Choroid plexus epithelial cell (primary cell): ENCODE measurements at regions not wholly inside any gene's neighbourhood (a gene's known extent, or its start where the extent isn't known, plus 50 kb on each side); places are given as distances from the start of the nearest gene placed in this dataset.

Experiments used
- DNase-seq: peaks from one replicate; pipeline ENCODE4 v3.0.0-alpha.2; 2010; ENCODE audit warnings: low read depth
- H3K4me3 ChIP-seq: 2 replicates; pipeline ENCODE4 v1.5.1; 2011; ENCODE audit warnings: low read depth, mild to moderate bottlenecking, control low read depth, low read length, moderate library complexity
- CTCF ChIP-seq: conservative IDR thresholded peaks from 2 replicates; pipeline ENCODE4 v1.5.1; 2011; ENCODE audit warnings: low read depth, mild to moderate bottlenecking, control low read depth, inconsistent platforms, low read length, moderate library complexity

- no peak for TF ChIP-seq CTCF
- DNase-seq = no peak
- no peak overlapping the region for H3K4me3 ChIP-seq
Measured at GRCh38 chr11:113587308-113587739, 112.1 kb upstream of the DRD2 start.

DNA sequence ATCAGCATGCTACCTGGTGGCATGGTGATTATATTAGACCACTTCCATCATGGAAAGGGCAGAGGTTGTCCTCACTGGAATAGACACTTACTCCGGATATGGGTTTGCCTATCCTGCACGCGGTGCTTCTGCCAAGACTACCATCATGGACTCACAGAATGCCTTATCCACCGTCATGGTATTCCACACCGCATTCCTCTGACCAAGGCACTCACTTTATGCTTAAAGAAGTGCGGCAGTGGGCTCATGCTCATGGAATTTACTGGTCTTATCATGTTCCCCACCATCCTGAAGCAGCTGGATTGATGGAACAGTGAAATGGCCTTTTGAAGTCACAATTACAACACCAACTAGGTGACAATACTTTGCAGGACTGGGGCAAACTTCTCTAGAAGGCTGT is 109.2 kb upstream of the DRD2 start:
- DNase-seq = no peak
- no peak overlapping the region for H3K4me3 ChIP-seq
- no peak for TF ChIP-seq CTCF

GRCh38 chr11:113581713-113582112 is 106.5 kb upstream of the DRD2 start:
- no peak overlapping the region for H3K4me3 ChIP-seq
- no peak for TF ChIP-seq CTCF
- DNase-seq = no peak

DNA sequence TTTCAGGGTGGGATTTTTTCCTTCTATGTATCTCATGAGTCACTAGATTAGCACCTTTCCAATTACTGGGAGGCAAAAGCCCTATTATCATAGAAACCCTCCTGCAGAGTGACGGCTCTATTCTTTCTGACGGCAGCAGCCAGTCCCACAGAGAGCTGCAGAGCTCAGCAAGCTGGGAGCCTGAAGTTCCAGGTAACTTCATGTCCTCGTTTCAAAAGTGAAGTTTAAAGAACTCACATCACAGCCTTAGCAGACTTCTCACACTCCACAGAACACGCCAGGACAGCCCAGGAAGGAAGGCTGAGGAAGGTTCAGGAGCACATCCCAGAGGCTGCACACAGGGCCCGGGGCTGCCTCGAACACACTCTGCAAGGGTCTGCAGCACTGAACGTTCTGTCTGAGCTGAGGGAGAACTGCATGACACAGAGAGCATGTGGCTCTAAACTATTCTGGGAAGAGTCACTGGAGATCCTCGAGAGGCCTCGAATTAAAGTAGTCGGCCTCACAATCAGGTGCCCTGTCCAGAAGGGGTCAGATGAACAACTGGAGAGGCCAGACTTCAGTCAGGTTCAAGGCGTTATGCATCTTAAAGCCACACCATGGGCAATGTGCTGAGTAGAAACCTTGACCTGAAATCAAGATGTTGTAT is 104.2 kb upstream of the DRD2 start:
- H3K4me3 ChIP-seq = no peak overlapping the region
- no peak for DNase-seq
- no peak for TF ChIP-seq CTCF

DNA sequence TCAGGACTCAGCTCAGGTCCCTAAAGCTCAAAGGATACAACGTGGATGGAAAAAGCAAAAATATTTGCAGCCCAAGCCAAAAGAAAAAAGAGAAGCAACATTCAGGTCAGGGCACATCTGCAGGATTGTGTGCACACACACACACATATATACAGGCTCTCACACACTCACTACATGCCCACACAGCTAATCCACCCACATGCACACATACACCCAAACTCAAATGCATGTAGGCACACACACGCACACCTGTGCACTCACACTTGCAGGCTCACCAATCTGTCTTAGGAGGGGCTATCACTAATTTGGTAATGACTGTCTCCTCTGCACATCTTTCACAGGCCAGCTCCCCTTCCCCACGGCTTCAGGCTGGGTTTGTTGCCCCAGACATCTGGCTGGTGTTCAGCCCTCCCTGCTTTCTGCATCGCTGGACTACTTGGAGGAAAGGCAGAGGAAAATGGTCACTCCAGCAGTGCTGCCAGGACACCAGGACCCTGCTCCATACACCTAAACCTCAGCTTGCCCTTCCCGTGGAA is 103.6 kb upstream of the DRD2 start:
- TF ChIP-seq CTCF = no peak
- no peak overlapping the region for H3K4me3 ChIP-seq
- DNase-seq = no peak

GRCh38 chr11:113578033-113578380 is 102.8 kb upstream of the DRD2 start:
- no peak for TF ChIP-seq CTCF
- no peak for DNase-seq
- H3K4me3 ChIP-seq = no peak overlapping the region

DNA sequence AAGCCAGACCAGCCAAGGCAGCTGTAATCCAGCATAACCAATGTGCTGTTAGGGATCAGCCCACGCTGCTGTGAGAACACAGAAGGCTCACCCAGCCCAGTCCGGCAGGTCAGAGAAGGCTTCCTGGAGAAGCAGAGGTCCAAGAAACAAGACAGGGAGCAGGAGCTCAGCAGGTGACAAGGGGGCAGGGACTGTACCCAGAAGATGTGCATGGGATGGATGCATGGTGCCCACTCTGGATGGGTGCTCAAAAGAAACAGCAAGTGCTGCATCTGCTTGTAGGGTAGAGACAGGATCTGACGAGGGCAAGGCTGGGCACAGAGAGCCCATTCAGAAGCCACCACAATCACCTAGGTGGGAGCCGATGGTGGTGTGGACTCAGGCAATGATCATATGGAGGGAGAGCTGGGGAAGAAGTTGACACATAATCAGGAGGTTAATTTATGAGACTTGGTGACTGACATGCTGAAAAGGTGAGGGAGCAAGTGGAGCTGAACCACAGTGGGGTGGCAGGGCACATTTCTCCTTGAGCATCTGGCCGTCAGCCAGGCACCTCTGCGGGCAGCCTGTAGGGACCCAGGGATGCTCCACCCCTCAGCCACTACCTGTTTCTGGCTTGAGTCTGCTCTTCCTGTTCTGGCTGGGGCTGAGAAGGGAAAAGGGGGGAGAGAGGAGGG is 102.3 kb upstream of the DRD2 start:
- DNase-seq = no peak
- no peak for TF ChIP-seq CTCF
- H3K4me3 ChIP-seq = no peak overlapping the region
